C4-2B (cell line): ENCODE measurements at regions not wholly inside any gene's neighbourhood (a gene's known extent, or its start where the extent isn't known, plus 50 kb on each side); places are given as distances from the start of the nearest gene placed in this dataset.
"Not testable (repeated sequence)": the region's sequence is repeated elsewhere in the genome, so short reads cannot be mapped to it uniquely, and the experiment has no call there.

Experiments
- H3K27ac ChIP-seq: fragments of 450-650 bp; 2 replicates; pipeline ENCODE4 v1.5.1; 2017
- ZFX ChIP-seq: fragments of 450-650 bp; IDR thresholded peaks from 2 replicates; pipeline ENCODE4 v1.6.1; 2017
- TF ChIP-seq, protein P1 (sequence below): fragments of 450-650 bp; conservative IDR thresholded peaks from 2 replicates; pipeline ENCODE4 v1.5.1; 2017; ENCODE audit warnings: mild to moderate bottlenecking

DNA sequence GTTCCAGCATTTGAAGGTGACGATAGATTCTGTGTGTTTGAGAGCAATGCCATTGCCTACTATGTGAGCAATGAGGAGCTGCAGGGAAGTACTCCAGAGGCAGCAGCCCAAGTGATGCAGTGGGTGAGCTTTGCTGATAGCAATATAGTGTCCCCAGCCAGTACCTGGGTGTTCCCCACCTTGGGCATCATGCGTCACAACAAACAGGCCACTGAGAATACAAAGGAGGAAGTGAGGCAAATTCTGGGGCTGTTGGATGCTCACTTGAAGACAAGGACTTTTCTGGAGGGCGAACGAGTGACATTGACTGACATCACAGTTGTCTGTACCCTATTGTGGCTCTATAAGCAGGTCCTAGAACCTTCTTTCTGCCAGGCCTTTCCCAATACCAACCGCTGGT lies 142.0 kb downstream of the PLS3 start:
- H3K27ac ChIP-seq, result no peak overlapping the region
- TF ChIP-seq, protein P1, sequence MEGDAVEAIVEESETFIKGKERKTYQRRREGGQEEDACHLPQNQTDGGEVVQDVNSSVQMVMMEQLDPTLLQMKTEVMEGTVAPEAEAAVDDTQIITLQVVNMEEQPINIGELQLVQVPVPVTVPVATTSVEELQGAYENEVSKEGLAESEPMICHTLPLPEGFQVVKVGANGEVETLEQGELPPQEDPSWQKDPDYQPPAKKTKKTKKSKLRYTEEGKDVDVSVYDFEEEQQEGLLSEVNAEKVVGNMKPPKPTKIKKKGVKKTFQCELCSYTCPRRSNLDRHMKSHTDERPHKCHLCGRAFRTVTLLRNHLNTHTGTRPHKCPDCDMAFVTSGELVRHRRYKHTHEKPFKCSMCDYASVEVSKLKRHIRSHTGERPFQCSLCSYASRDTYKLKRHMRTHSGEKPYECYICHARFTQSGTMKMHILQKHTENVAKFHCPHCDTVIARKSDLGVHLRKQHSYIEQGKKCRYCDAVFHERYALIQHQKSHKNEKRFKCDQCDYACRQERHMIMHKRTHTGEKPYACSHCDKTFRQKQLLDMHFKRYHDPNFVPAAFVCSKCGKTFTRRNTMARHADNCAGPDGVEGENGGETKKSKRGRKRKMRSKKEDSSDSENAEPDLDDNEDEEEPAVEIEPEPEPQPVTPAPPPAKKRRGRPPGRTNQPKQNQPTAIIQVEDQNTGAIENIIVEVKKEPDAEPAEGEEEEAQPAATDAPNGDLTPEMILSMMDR, result no peak
- no peak for TF ChIP-seq ZFX

DNA sequence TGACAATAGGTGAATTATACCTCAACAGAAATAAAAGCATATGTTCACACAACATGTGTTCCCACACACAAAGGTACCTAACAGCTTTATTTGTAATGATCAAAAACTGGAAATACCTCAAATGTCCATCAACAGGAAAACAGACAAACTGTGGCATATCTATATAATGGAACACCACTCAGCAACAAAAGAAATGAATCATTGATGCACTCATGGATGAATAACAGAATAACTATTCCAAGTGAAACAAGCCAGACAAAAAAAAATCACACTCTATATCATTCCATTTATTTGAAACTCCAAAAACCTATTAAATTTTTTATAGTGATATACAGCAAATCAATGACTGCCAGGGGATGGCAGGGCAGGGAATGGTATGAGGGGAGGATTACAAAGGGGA lies 148.1 kb downstream of the PLS3 start:
- TF ChIP-seq, protein P1, result no peak
- no peak overlapping the region for H3K27ac ChIP-seq

DNA sequence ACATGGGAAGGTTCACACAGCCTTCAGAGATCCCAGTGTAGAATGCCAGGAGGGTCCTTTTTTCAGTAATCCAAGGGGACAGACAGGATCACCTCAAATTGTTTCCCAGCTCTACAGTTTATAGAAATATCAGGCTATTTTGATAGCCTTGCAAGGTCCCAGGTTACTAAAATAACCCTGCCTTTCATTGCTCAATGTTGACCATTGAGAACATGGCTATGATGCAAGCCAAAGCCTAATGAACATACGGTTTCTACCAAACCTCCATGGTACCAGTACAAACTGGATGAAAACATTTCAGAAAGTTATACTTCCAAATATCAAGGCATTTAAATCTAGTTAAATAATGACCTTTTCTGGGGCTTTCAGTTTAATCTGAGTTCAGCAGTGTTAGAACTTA lies 151.5 kb downstream of the PLS3 start:
- H3K27ac ChIP-seq, result no peak overlapping the region
- no peak for TF ChIP-seq ZFX
- TF ChIP-seq, protein P1, result no peak

DNA sequence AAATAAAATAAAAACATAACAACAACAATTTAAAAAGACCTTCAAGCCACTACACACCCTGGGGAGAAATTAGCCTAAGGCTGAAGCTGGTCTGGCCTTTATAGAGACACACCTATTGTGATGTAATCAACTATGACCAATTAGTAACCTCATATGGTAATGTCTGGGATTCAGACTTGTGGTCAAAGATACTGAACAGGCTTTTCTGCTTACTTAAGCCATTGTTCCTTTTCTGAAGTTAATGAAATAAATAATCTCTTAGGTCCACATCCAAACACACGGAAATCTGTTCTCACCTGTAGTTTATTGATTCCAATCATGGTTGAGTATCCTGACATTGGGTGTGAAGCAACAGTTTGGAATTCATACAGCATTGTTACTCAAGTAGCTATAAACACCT lies 152.5 kb downstream of the PLS3 start:
- TF ChIP-seq, protein P1, result no peak
- TF ChIP-seq ZFX, result no peak
- no peak overlapping the region for H3K27ac ChIP-seq

DNA sequence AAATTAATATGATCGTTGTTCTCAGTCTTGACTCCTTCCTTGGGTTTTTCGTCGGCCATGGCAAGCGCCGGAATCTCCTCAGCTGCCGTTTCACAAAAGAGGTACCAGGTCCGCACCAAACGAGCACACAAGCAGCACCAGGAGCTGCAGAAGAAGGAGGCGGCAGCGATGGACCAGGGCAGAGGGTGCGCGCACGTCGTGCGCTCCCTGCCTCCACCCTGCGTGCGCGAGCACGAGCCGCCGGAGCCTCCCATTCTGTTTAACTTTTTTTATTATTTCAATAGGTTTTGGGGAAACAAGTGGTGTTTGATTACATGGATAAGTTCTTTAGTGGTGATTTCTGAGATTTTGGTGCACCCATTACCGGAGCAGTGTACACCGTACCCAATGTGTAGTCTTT lies 158.2 kb downstream of the PLS3 start:
- TF ChIP-seq ZFX, result no peak
- TF ChIP-seq, protein P1, result no peak
- no peak overlapping the region for H3K27ac ChIP-seq

DNA sequence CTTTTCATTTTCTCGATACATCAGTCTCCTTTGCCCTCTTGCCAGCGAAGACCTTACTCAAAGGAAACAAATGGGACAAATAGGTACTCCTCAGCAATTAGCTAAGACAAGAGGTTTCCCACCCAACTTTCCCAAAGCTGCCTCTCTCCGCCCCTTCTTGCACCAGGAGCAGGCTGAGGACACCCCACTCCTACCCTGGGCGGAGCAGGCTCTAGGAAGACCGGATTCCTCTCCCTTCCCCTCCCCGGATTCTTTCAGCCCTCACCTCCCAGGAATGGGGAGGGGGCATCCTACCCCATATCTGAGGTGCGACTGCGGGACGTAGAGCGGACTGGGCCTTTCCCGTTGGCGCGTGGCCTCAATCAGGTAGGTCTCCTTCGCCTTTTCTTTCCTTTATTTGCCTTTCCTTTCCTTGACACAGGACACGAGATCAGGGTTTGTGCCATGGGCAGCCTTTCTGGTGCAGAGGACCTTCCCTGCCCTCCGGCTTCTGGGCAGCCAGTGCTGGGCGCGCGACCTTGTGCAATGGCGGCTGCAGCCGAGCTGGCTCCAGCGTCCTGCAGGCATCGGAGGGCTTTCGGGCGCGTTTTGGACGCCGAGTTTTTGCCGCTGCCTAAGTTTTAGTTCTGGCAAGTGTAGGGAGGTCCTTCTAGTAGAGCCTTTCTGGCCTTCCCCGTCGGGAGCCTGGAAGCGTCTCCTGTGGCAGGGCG lies 161.9 kb downstream of the PLS3 start:
- not testable (repeated sequence) for H3K27ac ChIP-seq

DNA sequence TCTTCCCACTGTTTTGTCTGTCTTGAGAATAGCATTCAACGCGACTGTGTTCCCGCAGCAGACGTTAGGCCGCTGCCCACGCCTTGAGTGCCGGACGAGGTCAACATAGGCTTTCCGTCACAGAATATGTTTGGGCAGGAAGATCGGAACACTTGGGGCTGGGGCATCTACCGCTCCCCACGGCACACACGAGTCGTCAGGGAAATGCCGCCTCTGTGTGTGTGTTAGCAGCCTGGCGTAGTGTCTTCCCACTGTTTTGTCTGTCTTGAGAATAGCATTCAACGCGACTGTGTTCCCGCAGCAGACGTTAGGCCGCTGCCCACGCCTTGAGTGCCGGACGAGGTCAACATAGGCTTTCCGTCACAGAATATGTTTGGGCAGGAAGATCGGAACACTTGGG lies 164.4 kb downstream of the PLS3 start:
- not testable (repeated sequence) for H3K27ac ChIP-seq

DNA sequence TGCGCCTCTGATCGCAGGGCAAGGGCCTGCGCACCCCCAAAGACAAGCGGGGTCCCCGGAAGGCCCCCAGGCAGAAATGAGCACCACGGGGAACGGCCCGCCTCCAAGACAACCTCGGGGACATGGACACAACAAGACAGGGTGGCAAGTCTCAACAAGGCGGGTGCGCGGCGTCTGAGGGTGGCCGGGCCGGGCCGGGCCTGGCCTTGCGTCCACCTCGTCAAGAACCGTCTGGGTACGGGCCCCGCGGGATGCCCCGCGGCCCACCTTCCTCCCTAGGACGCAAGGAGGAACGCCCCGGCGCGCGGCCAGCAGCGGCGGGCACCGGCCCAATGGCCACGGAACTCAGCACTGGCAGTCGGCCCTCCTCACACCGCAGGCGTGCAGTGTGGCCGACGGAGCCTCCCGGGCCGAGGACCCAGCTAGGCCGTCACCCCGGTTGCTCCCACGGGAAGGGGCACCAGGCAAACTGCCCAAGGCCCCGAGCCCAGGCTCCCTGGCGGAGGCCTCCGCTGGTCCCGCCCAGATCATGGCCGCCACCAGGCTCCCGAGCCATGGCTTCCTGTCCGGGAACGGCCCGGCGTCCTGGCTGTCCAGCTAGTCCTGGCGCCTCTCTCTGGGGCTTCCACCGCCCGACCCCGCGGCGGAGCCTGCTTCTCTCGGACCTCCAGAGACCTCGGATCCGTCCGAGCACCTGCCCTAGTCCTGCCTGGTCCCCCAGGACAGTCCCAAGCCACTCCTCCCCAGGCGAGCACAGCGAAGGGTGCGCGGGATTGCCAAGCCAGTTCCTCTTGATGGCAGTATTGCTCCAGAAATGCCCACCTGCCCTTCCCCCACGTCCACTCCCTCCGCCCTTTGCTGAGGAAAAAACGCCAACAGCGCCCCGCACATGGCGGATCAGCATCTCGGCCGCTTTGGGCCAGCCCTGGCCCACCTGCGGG lies 167.1 kb downstream of the PLS3 start:
- H3K27ac ChIP-seq, result peak overlapping the region; percentile 68

DNA sequence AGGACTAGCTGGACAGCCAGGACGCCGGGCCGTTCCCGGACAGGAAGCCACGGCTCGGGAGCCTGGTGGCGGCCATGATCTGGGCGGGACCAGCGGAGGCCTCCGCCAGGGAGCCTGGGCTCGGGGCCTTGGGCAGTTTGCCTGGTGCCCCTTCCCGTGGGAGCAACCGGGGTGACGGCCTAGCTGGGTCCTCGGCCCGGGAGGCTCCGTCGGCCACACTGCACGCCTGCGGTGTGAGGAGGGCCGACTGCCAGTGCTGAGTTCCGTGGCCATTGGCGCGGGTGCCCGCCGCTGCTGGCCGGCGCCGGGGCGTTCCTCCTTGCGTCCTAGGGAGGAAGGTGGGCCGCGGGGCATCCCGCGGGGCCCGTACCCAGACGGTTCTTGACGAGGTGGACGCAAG lies 171.6 kb downstream of the PLS3 start:
- peak; percentile 82 for TF ChIP-seq ZFX
- TF ChIP-seq, protein P1, result peak; percentile 46
- H3K27ac ChIP-seq, result peak overlapping the region; percentile 100

DNA sequence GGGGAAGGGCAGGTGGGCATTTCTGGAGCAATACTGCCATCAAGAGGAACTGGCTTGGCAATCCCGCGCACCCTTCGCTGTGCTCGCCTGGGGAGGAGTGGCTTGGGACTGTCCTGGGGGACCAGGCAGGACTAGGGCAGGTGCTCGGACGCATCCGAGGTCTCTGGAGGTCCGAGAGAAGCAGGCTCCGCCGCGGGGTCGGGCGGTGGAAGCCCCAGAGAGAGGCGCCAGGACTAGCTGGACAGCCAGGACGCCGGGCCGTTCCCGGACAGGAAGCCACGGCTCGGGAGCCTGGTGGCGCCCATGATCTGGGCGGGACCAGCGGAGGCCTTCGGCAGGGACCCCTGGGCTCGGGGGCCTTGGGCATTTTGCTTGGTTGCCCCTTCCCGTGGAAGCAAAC lies 174.3 kb downstream of the PLS3 start:
- H3K27ac ChIP-seq, result not testable (repeated sequence)
